ENCODE measurements at regions not wholly inside any gene's neighbourhood (a gene's known extent, or its start where the extent isn't known, plus 50 kb on each side); places are given as distances from the start of the nearest gene placed in this dataset.

- Histone ChIP-seq H2BK120ac (ENCODE audit: low read depth, low read length) (no peak overlapping the region), H2AFZ (replicated peaks; ENCODE audit: low read length, poor library complexity) (no peak overlapping the region), H4K5ac (ENCODE audit: low read depth, low read length) (no peak overlapping the region), H4K91ac (ENCODE audit: insufficient read depth, low read depth, low read length) (no peak overlapping the region), H3K9me3 (ENCODE audit: control insufficient read depth, insufficient read depth, low read length) (peaks cover 14% of the 10 kb centered on the region), H3K36me3 (ENCODE audit: control insufficient read depth, insufficient read depth, low read length) (no peaks in the 10 kb centered on the region), H3K56ac (ENCODE audit: extremely low read depth, insufficient read depth, low read length) (no peak overlapping the region), H3K4me2 (ENCODE audit: low read depth, low read length) (no peak overlapping the region), H3K23ac (ENCODE audit: low read depth, low read length) (no peak overlapping the region), H2AK5ac (ENCODE audit: low read depth, low read length) (no peak overlapping the region), H4K8ac (ENCODE audit: low read depth in 2 of 2, low read length in 2 of 2) (no peak overlapping the region), H3K4me1 (ENCODE audit: control insufficient read depth, insufficient read depth, low read length) (no peaks in the 10 kb centered on the region), H3K27ac (ENCODE audit: insufficient read depth, low read length) (no peak overlapping the region), H3K14ac (replicated peaks; ENCODE audit: low read depth, low read length) (no peak overlapping the region), H3K18ac (ENCODE audit: low read depth, low read length) (no peak overlapping the region), H4K20me1 (ENCODE audit: insufficient read depth, low read length) (no peaks in the 10 kb centered on the region), H3K4me3 (ENCODE audit: insufficient read depth, low read depth, low read length) (no peak overlapping the region), H2BK5ac (ENCODE audit: low read depth, low read length, poor library complexity, severe bottlenecking) (no peak overlapping the region), H3K9me1 (ENCODE audit: insufficient read depth, low read length) (no peaks in the 10 kb centered on the region), H2BK15ac (ENCODE audit: low read depth, low read length) (no peak overlapping the region), H3K27me3 (ENCODE audit: control insufficient read depth, insufficient read depth, low read length) (no peaks in the 10 kb centered on the region), H3K79me1 (ENCODE audit: low read depth in 1 of 2, low read length in 2 of 2) (no peaks in the 10 kb centered on the region), H2BK20ac (ENCODE audit: low read depth, low read length) (no peak overlapping the region), H3K4ac (ENCODE audit: low read depth, low read length) (no peak overlapping the region), H3K9ac (ENCODE audit: low read depth, low read length) (no peak overlapping the region), H2AK9ac (replicated peaks; ENCODE audit: low read depth, low read length, poor library complexity) (no peak overlapping the region)
- in situ Hi-C loops (cut with MboI; ENCODE audit: low sequenced_read_pairs) (loop anchor here (25.0 kb wide), 1 partner anchor 91 kb away; no protein-coding TSS in a partner anchor), dilution Hi-C loops (cut with HindIII; ENCODE audit: low sequenced_read_pairs, unreplicated experiment) (no loop called here), intact Hi-C loops (cut with micrococcal nuclease) (no loop called here)
- DNase-seq (no peak), ATAC-seq (ENCODE audit: low read depth) (no peak)
- ChIA-PET POLR2A (ENCODE audit: unreplicated experiment) (no interaction called here), CTCF (interaction anchor here (0.6 kb wide), 1 partner anchor 36 kb away, joined by 3 read pairs; no protein-coding TSS in a partner anchor)
- no CpG with 5 or more reads among the region's 4 CpGs for WGBS, 2 experiments (ENCODE audit: extremely low coverage in 2 of 2, insufficient read length in 1 of 2)
- TF ChIP-seq CEBPB (IDR thresholded peaks at IDR 0.05; ENCODE audit: low read depth, low read length) (no peak), RAD21 (IDR thresholded peaks at IDR 0.05; ENCODE audit: low read length) (no peak), CHD1 (IDR thresholded peaks at IDR 0.05; ENCODE audit: low read depth, low read length) (no peak), RFX5 (IDR thresholded peaks at IDR 0.05; ENCODE audit: low read depth, low read length) (no peak), MAZ (IDR thresholded peaks at IDR 0.05; ENCODE audit: borderline replicate concordance, low read depth, low read length) (no peak), NFE2L2 (IDR thresholded peaks at IDR 0.05; ENCODE audit: low read depth, low read length) (no peak), MAFK (IDR thresholded peaks at IDR 0.05; ENCODE audit: low read depth, low read length) (no peak), RCOR1 (IDR thresholded peaks at IDR 0.05; ENCODE audit: insufficient replicate concordance, low read length) (no peak)
- TF ChIP-seq, protein P1, sequence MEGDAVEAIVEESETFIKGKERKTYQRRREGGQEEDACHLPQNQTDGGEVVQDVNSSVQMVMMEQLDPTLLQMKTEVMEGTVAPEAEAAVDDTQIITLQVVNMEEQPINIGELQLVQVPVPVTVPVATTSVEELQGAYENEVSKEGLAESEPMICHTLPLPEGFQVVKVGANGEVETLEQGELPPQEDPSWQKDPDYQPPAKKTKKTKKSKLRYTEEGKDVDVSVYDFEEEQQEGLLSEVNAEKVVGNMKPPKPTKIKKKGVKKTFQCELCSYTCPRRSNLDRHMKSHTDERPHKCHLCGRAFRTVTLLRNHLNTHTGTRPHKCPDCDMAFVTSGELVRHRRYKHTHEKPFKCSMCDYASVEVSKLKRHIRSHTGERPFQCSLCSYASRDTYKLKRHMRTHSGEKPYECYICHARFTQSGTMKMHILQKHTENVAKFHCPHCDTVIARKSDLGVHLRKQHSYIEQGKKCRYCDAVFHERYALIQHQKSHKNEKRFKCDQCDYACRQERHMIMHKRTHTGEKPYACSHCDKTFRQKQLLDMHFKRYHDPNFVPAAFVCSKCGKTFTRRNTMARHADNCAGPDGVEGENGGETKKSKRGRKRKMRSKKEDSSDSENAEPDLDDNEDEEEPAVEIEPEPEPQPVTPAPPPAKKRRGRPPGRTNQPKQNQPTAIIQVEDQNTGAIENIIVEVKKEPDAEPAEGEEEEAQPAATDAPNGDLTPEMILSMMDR (conservative IDR thresholded peaks at IDR 0.05; ENCODE audit: low read depth, low read length) = no peak
- TF ChIP-seq, protein P2, sequence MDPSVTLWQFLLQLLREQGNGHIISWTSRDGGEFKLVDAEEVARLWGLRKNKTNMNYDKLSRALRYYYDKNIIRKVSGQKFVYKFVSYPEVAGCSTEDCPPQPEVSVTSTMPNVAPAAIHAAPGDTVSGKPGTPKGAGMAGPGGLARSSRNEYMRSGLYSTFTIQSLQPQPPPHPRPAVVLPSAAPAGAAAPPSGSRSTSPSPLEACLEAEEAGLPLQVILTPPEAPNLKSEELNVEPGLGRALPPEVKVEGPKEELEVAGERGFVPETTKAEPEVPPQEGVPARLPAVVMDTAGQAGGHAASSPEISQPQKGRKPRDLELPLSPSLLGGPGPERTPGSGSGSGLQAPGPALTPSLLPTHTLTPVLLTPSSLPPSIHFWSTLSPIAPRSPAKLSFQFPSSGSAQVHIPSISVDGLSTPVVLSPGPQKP (IDR thresholded peaks at IDR 0.05; ENCODE audit: borderline replicate concordance, low read depth, low read length) = no peak
- TF ChIP-seq, protein P3, sequence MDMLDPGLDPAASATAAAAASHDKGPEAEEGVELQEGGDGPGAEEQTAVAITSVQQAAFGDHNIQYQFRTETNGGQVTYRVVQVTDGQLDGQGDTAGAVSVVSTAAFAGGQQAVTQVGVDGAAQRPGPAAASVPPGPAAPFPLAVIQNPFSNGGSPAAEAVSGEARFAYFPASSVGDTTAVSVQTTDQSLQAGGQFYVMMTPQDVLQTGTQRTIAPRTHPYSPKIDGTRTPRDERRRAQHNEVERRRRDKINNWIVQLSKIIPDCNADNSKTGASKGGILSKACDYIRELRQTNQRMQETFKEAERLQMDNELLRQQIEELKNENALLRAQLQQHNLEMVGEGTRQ (IDR thresholded peaks at IDR 0.05; ENCODE audit: low read depth, low read length) = no peak
- BruUV-seq (replicated peaks) = no TSS peak
These were observed 831.0 kb upstream of the EEF2KMT start for GRCh38 chr16:5928476-5929065.
